CD4-positive, alpha-beta T cell treated with Interleukin-17A for 4 hours (primary cell): ENCODE measurements at regions not wholly inside any gene's neighbourhood (a gene's known extent, or its start where the extent isn't known, plus 50 kb on each side); places are given as distances from the start of the nearest gene placed in this dataset.
"Not testable (repeated sequence)": the region's sequence is repeated elsewhere in the genome, so short reads cannot be mapped to it uniquely, and the experiment has no call there.

Experiments used
- DNase-seq: peaks from one replicate; pipeline ENCODE4 v3.0.0-alpha.2; 2020; ENCODE audit warnings: mixed read lengths

DNA sequence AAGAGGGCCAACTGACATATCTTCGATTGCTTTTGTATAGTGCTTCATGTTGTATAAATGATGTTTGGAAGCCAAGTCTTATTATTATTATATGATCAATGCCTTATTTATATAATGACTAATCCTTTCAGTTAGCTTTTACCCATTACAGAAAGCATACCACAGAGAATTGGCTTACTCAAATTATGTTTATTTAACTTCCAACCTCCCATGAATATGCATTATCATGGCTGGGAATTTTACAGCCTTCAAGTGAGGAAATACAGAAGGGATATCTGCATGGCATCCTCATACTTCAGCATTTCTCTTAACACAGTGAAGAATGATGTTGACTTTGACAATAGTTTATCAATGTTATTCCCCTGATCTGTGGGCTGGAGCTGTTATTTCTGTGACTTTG lies 225.9 kb upstream of the GAP43 start:
- DNase-seq: no peak

DNA sequence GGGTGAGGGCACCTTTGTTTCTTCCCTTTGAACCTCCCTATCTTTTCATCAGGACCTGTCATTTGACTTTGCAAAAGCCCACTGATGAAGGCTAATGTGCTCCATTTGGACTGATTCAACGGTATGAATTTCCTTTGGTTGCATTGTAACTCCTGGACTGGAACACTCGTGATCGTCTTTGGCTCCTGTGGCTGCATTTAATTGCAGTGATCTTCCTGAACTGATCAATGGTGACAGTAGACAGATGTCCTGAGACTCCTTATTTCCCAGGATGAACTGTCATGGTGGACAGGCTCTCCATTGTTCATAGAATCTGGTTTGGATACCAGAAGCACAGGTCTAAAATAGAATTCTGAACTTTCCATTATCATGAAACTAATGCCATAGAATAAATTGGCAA lies 224.8 kb upstream of the GAP43 start:
- no peak for DNase-seq

DNA sequence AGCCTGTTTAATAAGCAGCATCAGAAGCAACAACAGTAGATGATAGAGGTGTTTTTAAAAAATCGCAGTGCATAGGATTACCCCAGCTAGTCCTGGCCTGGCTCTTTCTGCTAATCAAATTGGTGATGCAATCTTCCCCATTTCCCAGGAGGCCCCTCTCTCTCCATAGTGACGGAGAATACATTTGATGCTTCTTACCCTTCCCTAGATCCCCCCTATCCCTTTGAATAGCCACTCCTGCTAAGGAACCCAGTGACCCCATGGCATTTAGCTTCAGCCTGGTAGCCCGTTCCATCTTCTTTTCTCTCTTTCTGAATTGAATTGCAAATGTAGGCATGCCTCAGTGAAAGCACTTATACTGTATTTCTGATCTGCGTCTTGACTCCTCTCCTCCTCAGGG lies 223.6 kb upstream of the GAP43 start:
- no peak for DNase-seq

DNA sequence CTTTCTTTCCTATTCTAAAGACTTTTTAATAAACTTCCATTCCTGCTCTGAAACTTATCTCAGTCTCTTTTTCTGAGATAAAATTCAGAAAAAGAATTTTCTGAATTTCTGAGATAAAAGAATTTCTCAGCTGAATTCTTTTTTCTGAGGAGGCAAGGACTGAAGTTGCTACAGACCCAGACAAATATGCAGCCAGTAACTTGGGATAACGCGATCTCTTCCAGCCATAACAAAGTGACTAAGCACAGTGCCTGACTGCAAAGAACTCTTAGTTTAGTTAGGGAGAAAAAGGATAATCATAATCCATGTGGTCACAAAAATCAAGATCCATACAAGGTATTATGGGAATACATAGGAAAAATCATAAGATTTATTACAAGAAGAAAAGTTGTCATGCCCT lies 222.0 kb upstream of the GAP43 start:
- DNase-seq: no peak

DNA sequence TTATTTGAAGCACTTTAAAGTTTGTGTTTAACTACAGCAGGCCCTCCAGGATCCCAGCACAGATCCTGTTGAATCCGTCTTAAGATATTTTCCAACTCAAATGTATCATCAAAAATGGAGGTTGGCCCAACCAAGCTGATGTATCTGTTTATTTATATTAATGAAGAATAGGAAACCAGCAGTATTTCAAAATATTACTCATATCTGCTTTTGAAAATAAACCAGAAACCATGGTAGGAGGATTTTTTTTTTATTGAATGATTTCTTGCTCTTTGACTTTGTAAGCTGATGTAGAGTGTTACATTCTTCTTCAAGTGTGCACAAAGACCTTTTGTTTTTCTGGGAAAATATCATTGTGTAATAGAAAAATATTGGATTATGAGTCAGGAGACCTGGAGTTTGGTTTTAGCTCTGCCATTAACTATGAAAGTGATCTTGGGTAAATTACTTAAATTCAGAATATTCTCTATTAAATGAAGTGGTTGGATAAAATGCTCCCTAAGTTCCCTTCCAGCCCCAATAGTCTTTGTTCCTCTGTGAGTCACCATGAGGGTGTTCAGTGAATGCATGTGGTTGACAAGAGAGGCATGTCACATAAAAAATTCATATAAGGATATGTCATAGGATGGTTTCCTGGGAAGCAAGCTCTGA lies 221.3 kb upstream of the GAP43 start:
- DNase-seq: no peak

DNA sequence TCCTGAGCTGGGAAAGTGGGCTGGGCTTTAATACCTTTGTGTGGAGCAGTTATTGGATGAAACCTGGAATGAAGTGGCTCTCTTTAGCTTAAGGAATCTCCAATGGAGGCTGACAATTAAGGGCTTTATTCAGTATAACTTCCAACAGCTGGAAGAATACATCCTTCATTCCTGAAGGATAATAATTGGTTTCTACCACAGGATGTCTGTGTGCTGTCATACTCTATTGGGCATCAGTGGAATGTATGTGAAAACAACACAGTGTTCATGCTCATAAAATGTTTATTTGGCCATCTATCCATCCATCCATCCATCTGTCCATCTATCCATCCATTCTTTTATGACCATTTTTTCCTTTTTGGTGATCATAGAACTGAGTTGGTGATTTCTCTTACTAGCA lies 220.7 kb upstream of the GAP43 start:
- no peak for DNase-seq

DNA sequence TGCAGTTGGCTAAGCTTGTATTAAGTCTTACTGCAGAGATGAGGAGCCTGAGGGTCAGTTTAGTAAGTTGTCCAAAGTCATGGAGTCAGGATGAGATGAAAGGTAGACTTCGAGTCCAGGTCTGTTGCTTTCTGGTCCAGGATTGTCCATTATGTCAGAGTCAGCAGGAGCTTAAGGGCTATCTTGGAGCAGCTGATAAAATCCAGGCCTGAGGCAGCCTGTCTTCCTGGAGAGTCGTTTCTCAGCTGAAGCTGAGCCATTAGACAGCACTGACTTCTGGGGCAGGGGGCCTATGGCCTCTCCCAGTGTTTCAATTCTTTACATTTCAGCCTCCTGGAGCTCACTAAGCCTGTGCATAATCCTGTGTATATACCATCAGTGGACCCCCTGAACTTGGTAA lies 219.5 kb upstream of the GAP43 start:
- DNase-seq: no peak

DNA sequence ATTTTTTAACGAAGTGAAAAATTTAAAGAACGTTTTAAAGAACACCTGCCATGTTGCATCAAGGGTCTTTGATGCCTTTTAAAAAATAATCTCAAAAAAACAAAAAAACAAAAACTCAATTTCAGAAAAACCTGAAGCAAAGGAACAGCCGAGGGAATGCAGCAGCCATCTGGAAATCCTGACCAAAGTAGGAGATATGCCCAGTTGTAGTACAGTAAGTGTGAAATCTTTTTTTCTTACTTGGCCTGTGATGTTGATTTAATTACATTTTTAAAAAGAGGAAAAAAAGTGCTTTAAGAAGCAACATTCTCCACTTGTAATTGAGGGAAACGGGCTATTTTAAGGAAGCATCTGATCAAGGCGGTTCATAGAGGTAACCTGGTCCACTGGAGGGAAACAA lies 213.7 kb upstream of the GAP43 start:
- DNase-seq: no peak

DNA sequence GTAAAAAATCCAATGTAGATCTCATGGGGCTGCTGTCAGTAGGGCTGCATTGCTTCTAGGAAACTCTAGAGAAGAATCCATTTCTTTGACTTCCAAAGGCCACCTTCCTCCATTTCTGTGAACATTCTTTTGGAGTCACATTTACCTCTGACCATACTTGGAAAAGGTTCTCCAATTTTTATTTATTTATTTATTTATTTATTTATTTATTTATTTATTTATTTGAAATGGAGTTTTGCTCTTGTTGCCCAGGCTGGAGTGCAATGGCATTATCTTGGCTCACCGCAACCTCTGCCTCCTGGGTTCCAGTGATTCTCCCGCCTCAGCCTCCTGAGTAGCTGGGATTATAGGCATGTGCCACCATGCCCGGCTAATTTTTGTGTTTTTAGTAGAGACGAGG lies 208.7 kb upstream of the GAP43 start:
- DNase-seq: not testable (repeated sequence)

DNA sequence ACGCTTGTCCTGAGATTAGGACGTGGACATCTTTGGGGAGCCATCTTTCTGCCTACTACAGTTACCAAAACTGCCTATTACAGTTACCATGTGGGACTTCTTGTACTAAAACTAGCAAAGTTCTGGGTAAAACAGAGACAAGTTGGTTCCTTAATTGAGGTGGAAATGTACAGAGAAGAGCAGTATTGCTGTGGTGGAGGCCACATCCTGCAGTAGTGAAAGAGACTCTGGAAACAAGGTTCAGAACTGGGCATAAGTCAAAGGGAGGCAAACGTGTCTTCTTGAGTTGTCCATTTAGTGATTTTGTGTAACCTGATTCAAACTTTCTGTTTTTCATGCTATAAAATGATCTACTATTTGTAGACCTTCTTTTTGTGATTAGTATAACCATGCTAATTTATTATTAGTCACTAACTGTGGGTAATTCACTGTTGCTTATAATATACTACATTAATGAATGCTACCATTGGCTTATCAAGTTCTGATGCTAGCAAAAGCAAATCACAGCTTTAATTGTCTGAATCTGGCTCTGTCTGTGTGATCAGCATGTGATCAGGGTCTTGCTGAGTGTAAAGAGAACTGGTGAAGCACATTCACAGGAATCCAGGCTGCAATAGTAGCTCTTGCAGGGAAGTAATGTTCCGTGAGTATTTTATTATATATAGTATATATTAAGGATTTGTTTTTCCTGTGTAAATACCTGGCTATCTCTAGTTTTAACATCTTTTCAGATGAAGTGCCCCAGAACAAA lies 207.9 kb upstream of the GAP43 start:
- DNase-seq: no peak

DNA sequence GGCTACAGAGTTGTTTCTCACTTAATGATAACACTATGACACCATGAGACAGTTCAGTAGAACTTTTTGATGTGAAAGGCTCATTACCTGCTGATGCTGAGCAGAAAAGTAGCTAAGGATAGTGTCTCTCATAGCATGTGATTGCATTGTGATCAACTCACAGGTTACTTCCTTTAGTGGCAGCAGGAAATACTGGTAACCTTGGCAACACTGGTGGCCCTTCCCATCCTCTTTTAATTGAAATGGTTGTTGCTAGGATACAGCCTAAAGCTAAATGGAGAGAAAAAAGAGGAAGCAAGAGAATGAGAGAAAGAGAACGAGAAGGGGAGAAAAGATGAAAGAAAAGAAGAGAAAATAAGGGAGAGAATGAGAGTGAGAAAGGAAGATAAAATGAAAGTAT lies 204.7 kb upstream of the GAP43 start:
- no peak for DNase-seq

DNA sequence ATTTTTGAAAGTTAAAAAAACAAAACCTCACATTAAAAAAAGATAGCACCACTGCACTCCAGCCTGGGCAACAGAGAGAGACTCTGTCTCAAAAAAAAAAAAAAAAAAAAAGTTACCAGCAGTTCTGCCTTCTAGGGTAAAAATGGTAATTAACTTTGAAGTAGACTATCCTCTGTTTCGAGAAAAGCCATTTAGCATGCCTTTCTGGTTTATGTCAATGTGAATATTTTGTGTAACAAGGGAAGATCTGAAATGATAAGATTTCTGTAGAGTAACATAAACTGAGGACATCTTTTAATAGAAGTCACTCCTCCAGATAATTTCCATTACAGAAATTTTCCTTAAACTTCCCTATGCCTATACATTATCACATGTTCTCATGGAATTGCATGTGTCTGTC lies 203.2 kb upstream of the GAP43 start:
- no peak for DNase-seq

DNA sequence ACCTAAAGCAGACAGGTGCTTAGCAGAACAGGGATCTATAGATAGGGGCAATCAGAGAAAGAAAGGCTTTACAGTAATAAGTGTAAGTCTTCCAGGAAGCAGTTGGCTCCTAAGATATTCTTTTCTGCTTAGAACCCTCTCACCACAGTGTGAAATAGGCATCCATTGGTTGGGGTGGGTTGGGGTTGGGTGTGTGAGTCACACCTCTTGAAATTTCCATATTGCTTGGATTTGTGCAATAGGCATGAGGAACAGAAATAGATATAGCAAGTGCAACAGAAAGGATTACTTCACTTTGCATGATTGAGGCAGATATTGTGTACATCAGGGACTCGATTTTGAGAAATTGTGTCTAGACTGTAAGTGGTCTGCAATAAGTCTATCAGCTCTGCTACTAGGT lies 200.1 kb upstream of the GAP43 start:
- DNase-seq: no peak

DNA sequence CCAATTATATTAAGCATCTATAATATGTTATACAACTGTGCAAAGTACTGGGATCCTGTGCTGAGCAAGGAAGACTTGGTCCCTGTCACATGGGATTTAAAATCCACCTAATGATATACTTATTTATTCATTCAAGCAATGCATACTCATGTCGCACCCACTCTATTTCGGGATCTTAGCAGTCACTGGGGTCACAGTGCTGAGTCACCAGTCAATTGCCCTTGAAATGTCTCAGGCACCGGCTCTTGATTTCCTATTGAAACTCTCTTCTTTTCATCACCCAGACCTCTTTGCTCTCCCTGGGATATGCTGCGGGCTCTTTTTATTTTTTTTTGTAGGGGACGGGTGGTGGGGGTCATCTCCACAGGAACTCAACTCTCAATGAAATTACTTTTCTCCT lies 194.5 kb upstream of the GAP43 start:
- no peak for DNase-seq

DNA sequence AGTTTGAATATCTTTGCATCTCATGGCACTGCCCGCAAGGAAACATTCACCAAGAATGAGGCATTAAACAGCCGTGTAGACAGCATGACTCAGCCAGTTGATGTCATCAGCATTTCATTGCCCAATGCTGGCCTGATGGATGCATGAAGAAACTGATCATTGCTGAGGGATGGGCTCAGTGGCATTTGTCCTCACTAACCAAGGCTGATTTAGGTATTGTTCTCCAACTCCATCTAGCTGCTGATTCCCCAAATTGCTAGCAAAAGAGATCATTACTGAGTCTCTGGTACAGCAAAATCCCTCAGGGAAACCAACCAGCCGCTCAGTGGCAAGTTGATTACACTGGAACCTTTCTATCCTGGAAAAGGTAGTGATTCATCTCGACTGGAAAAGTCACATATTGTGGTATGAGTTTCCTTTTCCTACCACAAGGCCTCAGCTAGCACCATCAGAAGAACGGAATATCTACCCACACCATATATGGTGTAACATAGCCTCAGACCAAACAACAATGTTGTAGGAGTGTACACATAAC lies 186.5 kb upstream of the GAP43 start:
- DNase-seq: no peak

DNA sequence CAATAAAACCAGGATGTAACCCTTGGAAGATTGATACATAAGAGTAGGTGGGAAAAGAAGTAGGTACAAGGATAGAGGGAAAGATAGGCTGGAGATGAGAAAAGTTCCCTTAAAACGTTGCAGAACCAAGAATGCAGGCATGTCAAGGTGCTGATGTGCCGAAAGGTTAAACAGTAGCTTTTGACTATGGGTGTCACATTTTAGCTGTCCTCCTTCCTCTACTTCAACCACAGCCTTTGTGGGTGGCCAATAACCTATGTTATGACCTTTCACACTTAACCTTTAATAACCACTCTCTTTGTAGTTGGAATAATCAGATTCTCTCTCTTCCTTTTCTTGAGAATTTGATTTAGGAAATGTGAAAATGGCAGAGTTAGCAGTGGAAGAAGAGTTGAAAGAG lies 184.5 kb upstream of the GAP43 start:
- DNase-seq: no peak

DNA sequence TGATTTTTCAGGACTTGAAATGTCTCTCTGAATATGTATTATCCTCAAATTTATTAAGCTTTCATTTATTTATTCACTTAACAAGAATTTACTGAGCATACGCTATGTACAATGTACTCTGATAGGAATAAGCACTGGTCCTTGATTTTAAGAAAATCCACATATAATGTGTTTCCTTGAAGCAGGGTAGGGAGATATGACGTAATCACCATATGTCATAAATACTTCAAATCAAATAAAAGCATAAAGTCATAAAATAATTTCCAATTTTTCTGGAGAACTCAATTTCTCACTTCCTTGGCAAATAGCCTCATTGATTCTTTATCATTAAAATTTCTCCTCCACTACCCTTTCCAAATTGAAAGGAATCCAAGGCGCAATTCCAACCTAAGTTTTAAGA lies 177.8 kb upstream of the GAP43 start:
- DNase-seq: no peak

DNA sequence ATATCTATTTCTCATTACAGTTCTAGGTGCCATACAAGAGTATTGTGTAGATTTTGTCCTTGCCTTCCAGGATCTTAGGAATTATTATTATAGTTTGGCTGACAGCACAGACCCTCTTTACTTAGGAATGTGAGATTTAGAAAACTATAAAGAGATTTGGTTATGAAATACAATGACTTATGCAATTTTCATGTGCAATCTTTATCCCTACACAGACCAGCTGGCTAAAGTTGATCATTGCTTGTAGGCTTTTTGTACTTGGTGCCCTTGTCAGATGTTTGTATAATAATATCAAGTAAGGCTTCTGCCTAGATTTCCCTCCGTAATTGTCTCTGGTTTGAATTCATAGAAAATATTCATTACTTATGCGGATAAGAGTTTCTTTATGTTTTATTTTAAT lies 174.5 kb upstream of the GAP43 start:
- DNase-seq: no peak

DNA sequence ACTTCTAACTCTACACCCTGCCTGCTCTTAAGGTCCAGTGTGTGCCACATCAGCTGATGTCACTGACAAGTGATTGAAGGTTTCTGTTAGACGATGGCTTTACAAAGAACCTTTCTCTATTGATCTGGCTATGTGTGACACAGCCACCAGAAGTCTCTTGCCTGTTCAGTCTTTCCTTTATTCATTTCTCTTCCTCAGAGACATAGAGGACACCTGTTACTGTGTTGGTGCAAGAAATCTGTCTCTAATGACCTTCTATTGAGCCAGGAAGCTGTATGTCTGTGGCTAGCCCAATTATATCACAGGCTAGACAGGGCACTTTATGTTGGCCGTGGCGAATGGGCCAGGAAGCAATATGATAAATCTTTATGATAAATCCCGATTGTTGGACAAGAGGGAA lies 173.3 kb upstream of the GAP43 start:
- DNase-seq: no peak

DNA sequence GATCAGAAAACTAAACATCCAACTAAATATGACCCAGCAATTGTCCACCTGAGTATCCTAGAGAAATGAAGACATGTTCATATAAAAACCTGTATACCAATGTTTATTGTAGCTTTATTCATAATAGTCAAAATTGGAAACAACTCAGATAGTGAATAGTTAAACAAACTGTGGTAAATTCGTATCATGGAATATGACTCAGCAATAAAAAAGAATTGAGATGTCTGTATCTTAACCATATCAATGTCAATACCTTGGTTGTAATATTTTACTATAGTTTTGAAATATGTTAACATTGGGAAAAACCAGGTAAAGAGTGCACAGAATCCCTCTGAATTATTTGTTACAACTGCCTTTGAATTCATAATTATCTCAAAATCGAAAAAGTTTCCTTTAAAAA lies 159.3 kb upstream of the GAP43 start:
- DNase-seq: no peak

DNA sequence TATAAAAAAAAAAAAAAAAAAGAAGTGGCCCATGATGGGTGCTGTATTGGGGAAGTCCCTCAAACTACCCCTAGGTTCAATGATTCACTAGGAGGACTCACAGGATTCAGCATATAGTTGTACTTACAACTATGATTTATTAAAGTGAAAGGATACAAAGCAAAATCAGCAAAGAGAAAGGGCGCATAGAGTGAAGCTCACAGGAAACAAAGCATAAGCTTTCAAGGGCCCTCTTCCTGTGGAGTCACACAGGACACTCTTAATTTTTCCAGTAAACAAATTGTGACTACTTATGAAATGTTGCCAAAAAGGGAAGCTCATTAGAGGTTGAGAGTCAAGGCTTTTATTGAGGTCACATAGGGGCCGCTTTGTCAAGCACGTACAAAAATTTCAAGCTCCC lies 153.7 kb upstream of the GAP43 start:
- DNase-seq: no peak

DNA sequence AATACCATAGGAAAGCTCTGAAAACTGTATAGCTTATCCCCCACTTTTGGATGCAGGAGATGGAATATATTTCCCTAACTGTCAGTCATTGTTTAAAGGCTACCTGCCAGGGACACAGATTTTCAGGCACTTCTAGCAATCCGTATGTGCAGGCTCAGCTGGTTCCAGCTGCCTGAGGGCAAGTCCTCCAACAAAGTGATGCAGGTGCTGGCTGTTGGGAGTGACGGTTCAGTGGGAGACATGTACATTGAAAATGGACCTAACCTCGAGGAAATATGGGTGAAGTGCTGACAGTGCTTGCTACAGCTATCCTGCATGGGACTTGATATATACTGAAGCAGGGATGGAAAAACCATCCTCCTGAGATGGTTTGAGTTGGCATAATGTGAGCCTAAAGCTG lies 153.1 kb upstream of the GAP43 start:
- no peak for DNase-seq

DNA sequence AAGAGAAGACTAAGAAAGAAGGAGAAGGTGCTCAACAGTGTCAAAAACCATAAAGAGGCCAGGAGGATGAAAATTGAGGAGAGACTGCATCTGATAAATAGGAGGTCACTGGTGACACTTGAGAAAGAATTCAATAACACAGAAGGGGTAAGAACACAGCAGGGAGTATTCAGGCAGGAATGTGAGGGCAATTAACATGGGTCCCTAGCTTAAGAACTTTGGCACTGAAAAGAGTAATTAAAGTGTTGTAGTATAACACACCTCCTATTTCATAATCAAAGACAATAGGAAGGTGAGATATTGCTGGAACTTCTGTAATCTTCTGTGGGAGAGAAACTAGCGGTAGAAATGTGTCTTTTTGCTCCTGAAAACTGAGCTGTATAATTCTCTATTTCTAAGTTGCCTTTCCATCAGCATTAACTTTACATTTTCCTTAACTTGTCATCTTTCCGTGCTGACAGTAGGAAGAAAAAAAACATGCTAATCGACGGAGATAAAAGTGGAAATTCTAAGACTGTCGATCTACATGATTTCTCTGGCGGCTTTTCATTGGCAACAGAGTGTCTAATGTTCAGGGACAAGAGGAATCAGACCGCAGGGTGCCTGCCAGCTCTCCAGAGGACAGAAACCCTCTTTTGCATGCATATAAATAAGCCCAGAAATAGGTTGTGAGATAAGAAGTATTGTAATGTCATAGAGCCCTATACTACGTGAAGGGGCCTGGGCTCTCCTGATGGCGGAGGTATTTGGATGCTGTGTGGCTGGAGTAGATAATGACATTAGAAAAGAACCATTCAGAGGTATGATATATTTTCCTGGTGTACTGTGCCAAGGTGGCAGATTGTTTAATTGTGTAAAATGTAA lies 147.9 kb upstream of the GAP43 start:
- DNase-seq: no peak

DNA sequence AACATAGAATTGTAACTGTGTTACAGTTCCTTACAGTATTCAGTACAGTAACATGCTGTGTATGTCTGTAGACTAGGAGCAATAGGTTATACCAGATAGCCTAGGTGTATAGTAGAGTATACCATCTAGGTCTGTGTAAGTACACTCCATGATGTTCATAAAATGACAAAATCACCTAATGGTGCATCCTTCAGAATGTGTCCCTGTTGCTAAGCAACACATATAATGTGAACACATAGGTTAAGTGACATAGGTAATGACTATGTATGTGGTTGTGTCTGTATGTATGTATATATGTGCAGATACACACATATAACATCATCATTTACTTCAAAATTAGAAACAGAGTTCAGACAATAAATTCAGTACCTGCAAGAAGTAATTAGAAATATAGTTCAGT lies 146.8 kb upstream of the GAP43 start:
- no peak for DNase-seq
